ENCODE measurements at regions not wholly inside any gene's neighbourhood (a gene's known extent, or its start where the extent isn't known, plus 50 kb on each side); places are given as distances from the start of the nearest gene placed in this dataset.

GRCh38 chr14:53723221-53723620 is 233.4 kb downstream of the BMP4 start:
- no peak for TF ChIP-seq FOXK2 (IDR thresholded peaks at IDR 0.05)
- TF ChIP-seq FOXA1 (IDR thresholded peaks at IDR 0.05) = no peak

Measured in HEK293T (cell line).